PC-3 (cell line): ENCODE measurements at regions not wholly inside any gene's neighbourhood (a gene's known extent, or its start where the extent isn't known, plus 50 kb on each side); places are given as distances from the start of the nearest gene placed in this dataset.

ENCODE experiments used
- CTCF ChIP-seq: fragments of 300-600 bp; sonication (generic); conservative IDR thresholded peaks from 2 replicates; pipeline ENCODE4 v1.5.1; 2017; ENCODE audit warnings: antibody characterized with exemption, low read depth, mild to moderate bottlenecking, low read length
- EZH2 ChIP-seq: fragments of 300-600 bp; sonication (generic); IDR thresholded peaks from one replicate; pipeline ENCODE4 v1.6.1; 2017; ENCODE audit warnings: antibody characterized with exemption, mild to moderate bottlenecking, low read length; ENCODE audit not compliant: unreplicated experiment
- EZH2phosphoT487 ChIP-seq: fragments of 300-600 bp; sonication (generic); IDR thresholded peaks from 2 replicates; pipeline ENCODE4 v1.6.1; 2018; ENCODE audit warnings: mild to moderate bottlenecking, antibody characterized with exemption, low read length, borderline replicate concordance

- TF ChIP-seq EZH2 (no peak), CTCF (no peak), EZH2phosphoT487 (no peak)
Observed at GRCh38 chr11:57888386-57888785, 126.8 kb downstream of the CTNND1 start.
